CD14-positive monocyte (primary cell): ENCODE measurements at regions not wholly inside any gene's neighbourhood (a gene's known extent, or its start where the extent isn't known, plus 50 kb on each side); places are given as distances from the start of the nearest gene placed in this dataset.

Source experiments
- DNase-seq, 3 donors: peaks; one replicate each; pipeline ENCODE4 v3.0.0-alpha.2; 2011 to 2022
- H2AFZ ChIP-seq: 2 replicates; pipeline ENCODE4 v1.6.0; 2012; ENCODE audit warnings: mild to moderate bottlenecking, low read depth, low read length, inconsistent platforms; ENCODE audit not compliant: insufficient read depth, poor library complexity, severe bottlenecking
- H3K27ac ChIP-seq, 2 donors: 1 replicate in 1 of 2; 2 replicates in 1 of 2; pipeline ENCODE4 v1.5.1; 2012 to 2013; ENCODE audit warnings: low read length in 2 of 2, control low read depth in 1 of 2, inconsistent platforms in 1 of 2, low read depth in 1 of 2, mild to moderate bottlenecking in 1 of 2
- H3K27me3 ChIP-seq, 2 donors: one replicate each; pipeline versions ENCODE4 v1.6.0 to v1.6.1; 2011 to 2013; ENCODE audit warnings: low read length in 2 of 2; ENCODE audit not compliant: control insufficient read depth in 2 of 2, insufficient read depth in 2 of 2
- H3K36me3 ChIP-seq, 2 donors: replicated peaks in 1 of 2; 1 replicate in 1 of 2; 2 replicates in 1 of 2; pipeline versions ENCODE4 v1.5.1 to v1.6.1; 2012 to 2013; ENCODE audit warnings: low read length in 2 of 2, control low read depth in 1 of 2, inconsistent platforms in 1 of 2, mild to moderate bottlenecking in 1 of 2; ENCODE audit not compliant: insufficient read depth in 2 of 2, control insufficient read depth in 1 of 2
- H3K4me1 ChIP-seq, 2 donors: 1 replicate in 1 of 2; 2 replicates in 1 of 2; pipeline versions ENCODE4 v1.5.1 to v1.6.1; 2012 to 2013; ENCODE audit warnings: low read length in 2 of 2, control low read depth in 1 of 2, inconsistent platforms in 1 of 2, mild to moderate bottlenecking in 1 of 2, moderate library complexity in 1 of 2; ENCODE audit not compliant: insufficient read depth in 2 of 2, control insufficient read depth in 1 of 2
- H3K4me2 ChIP-seq: replicated peaks from 2 replicates; pipeline ENCODE3; 2012; ENCODE audit warnings: low read length, moderate library complexity, mild to moderate bottlenecking; ENCODE audit not compliant: poor library complexity, severe bottlenecking; ENCODE audit errors: extremely low read depth
- H3K4me3 ChIP-seq, 3 experiments: fragments of 200-600 bp in 1 of 3; sonication (generic) in 1 of 3; replicated peaks in 1 of 3; 1 replicate in 2 of 3; 2 replicates in 1 of 3; pipeline ENCODE4 v1.5.1; 2011 to 2013; ENCODE audit warnings: low read length in 3 of 3, mild to moderate bottlenecking in 3 of 3, control low read depth in 2 of 3, low read depth in 2 of 3, inconsistent platforms in 1 of 3, moderate library complexity in 1 of 3
- H3K79me2 ChIP-seq: 2 replicates; pipeline ENCODE4 v1.6.0; 2012; ENCODE audit warnings: mild to moderate bottlenecking, control low read depth, inconsistent platforms, low read length, moderate library complexity; ENCODE audit not compliant: insufficient read depth
- H3K9ac ChIP-seq: 2 replicates; pipeline ENCODE4 v1.6.0; 2017; ENCODE audit warnings: low read length, mild to moderate bottlenecking; ENCODE audit not compliant: insufficient read depth, poor library complexity, severe bottlenecking
- H3K9me3 ChIP-seq, 2 donors: replicated peaks in 1 of 2; 1 replicate in 1 of 2; 2 replicates in 1 of 2; pipeline versions ENCODE4 v1.5.1 to v1.6.1; 2012 to 2013; ENCODE audit warnings: low read length in 2 of 2, control low read depth in 1 of 2; ENCODE audit not compliant: control insufficient read depth in 1 of 2, insufficient read depth in 1 of 2
- H4K20me1 ChIP-seq: 2 replicates; pipeline ENCODE4 v1.6.0; 2012; ENCODE audit warnings: mild to moderate bottlenecking, low read length, control low read depth, moderate library complexity; ENCODE audit not compliant: insufficient read depth
- H3K27ac Mint-ChIP-seq, 7 donors: one replicate each; pipeline ENCODE4 v1.8.0; 2020; ENCODE audit warnings: mild to moderate bottlenecking in 7 of 7, mixed read lengths in 7 of 7, moderate library complexity in 6 of 7, inconsistent platforms in 2 of 7
- H3K27me3 Mint-ChIP-seq, 3 donors: one replicate each; pipeline ENCODE4 v1.8.0; 2021 to 2022; ENCODE audit warnings: low read depth in 3 of 3, mild to moderate bottlenecking in 3 of 3, mixed read lengths in 3 of 3, moderate library complexity in 3 of 3, inconsistent platforms in 1 of 3
- H3K36me3 Mint-ChIP-seq, 2 donors: one replicate each; pipeline ENCODE4 v1.8.0; 2020; ENCODE audit warnings: mixed read lengths in 2 of 2, inconsistent platforms in 1 of 2, mild to moderate bottlenecking in 1 of 2
- H3K4me1 Mint-ChIP-seq: one replicate; pipeline ENCODE4 v1.8.0; 2020; ENCODE audit warnings: mild to moderate bottlenecking, mixed read lengths
- H3K4me3 Mint-ChIP-seq, 2 donors: one replicate each; pipeline ENCODE4 v1.8.0; 2020; ENCODE audit warnings: mild to moderate bottlenecking in 2 of 2, mixed read lengths in 2 of 2, moderate library complexity in 1 of 2
- H3K9me3 Mint-ChIP-seq, 7 donors: one replicate each; pipeline ENCODE4 v1.8.0; 2020 to 2022; ENCODE audit warnings: mixed read lengths in 7 of 7, mild to moderate bottlenecking in 6 of 7, moderate library complexity in 6 of 7, inconsistent platforms in 2 of 7
- CTCF ChIP-seq: fragments of 200-600 bp; IDR thresholded peaks from one replicate; pipeline ENCODE4 v1.8.0; 2022; ENCODE audit warnings: antibody characterized with exemption, mild to moderate bottlenecking
- WGBS: methylation state at CpG from one replicate; pipeline ENCODE4 v1.1.5; 2013; ENCODE audit warnings: missing lambda C conversion rate; ENCODE audit not compliant: insufficient coverage; 5-methylcytosine and 5-hydroxymethylcytosine counted together
- intact Hi-C, 2 donors: fragments of 100-400 bp; cut with micrococcal nuclease; formaldehyde crosslinking; loops; one replicate each; pipeline versions ENCODE4 v1.15.0 to v1.15.1; 2023

- Histone ChIP-seq H3K4me2 (no peak overlapping the region), H3K9me3 (no peaks in the 10 kb centered on the region), H3K27ac (no peak overlapping the region), H3K9ac (no peak overlapping the region), H2AFZ (no peak overlapping the region), H3K4me1 (no peaks in the 10 kb centered on the region), H3K4me3 (no peak overlapping the region), H4K20me1 (no peaks in the 10 kb centered on the region), H3K79me2 (no peaks in the 10 kb centered on the region), H3K27me3 (no peaks in the 10 kb centered on the region), H3K36me3 (no peaks in the 10 kb centered on the region)
- no peaks in the 10 kb centered on the region for H3K36me3 Mint-ChIP-seq
- H3K27ac Mint-ChIP-seq = no peak overlapping the region
- TF ChIP-seq CTCF = no peak
- no CpG with 5 or more reads among the region's 3 CpGs for WGBS
- no peak overlapping the region for H3K4me3 Mint-ChIP-seq
- H3K4me1 Mint-ChIP-seq = no peaks in the 10 kb centered on the region
- no peaks in the 10 kb centered on the region for H3K27me3 Mint-ChIP-seq
- no peak for DNase-seq
- peaks cover 0 to 2% (median 0%) of the 10 kb centered on the region in 7 donors for H3K9me3 Mint-ChIP-seq
- intact Hi-C loops = no loop called here
Observed at GRCh38 chr2:145864501-145864900, 1344.6 kb upstream of the ZEB2 start.

- H3K27ac Mint-ChIP-seq = no peak overlapping the region
- no peaks in the 10 kb centered on the region for H3K4me1 Mint-ChIP-seq
- Histone ChIP-seq H3K4me3 (no peak overlapping the region), H3K4me2 (no peak overlapping the region), H3K4me1 (no peaks in the 10 kb centered on the region), H3K79me2 (no peaks in the 10 kb centered on the region), H3K27me3 (no peaks in the 10 kb centered on the region), H3K9me3 (no peaks in the 10 kb centered on the region), H3K36me3 (no peaks in the 10 kb centered on the region), H3K9ac (no peak overlapping the region), H4K20me1 (no peaks in the 10 kb centered on the region), H3K27ac (no peak overlapping the region), H2AFZ (no peak overlapping the region)
- no CpG with 5 or more reads among the region's 3 CpGs for WGBS
- no peak for TF ChIP-seq CTCF
- no peaks in the 10 kb centered on the region for H3K36me3 Mint-ChIP-seq
- H3K4me3 Mint-ChIP-seq = no peak overlapping the region
- H3K9me3 Mint-ChIP-seq = peaks cover 0 to 3% (median 3%) of the 10 kb centered on the region in 7 donors
- intact Hi-C loops = no loop called here
- no peak for DNase-seq
- H3K27me3 Mint-ChIP-seq = no peaks in the 10 kb centered on the region
Observed at GRCh38 chr2:145861940-145862339, 1342.0 kb upstream of the ZEB2 start.
